Stomach smooth muscle (tissue), 2 donors: ENCODE measurements at regions not wholly inside any gene's neighbourhood (a gene's known extent, or its start where the extent isn't known, plus 50 kb on each side); places are given as distances from the start of the nearest gene placed in this dataset.

ENCODE experiments used
- H3K27ac ChIP-seq: one replicate; pipeline ENCODE4 v1.7.0; 2013; ENCODE audit warnings: mild to moderate bottlenecking, low read length, inconsistent platforms
- H3K27me3 ChIP-seq, 2 donors: one replicate each; pipeline ENCODE4 v1.7.0; 2013; ENCODE audit warnings: low read length in 2 of 2; ENCODE audit not compliant: insufficient read depth in 2 of 2, control insufficient read depth in 1 of 2
- H3K36me3 ChIP-seq, 2 donors: one replicate each; pipeline ENCODE4 v1.7.0; 2013; ENCODE audit warnings: low read length in 2 of 2; ENCODE audit not compliant: control insufficient read depth in 2 of 2, insufficient read depth in 2 of 2
- H3K4me1 ChIP-seq: one replicate; pipeline ENCODE4 v1.7.0; 2013; ENCODE audit warnings: low read length; ENCODE audit not compliant: control insufficient read depth, insufficient read depth
- H3K4me3 ChIP-seq, 2 donors: one replicate each; pipeline ENCODE4 v1.7.0; 2013; ENCODE audit warnings: low read length in 2 of 2
- H3K9ac ChIP-seq, 2 donors: one replicate each; pipeline ENCODE4 v1.7.0; 2013; ENCODE audit warnings: low read length in 2 of 2, mild to moderate bottlenecking in 1 of 2
- H3K9me3 ChIP-seq, 2 donors: one replicate each; pipeline ENCODE4 v1.7.0; 2013; ENCODE audit warnings: low read length in 2 of 2; ENCODE audit not compliant: control insufficient read depth in 2 of 2
- donor health status: healthy.
- donor health status: Pancreatic carcinoma.

- no peaks in the 10 kb centered on the region for H3K4me1 ChIP-seq
- H3K27me3 ChIP-seq = no peaks in the 10 kb centered on the region
- H3K27ac ChIP-seq = no peak overlapping the region
- H3K36me3 ChIP-seq = no peaks in the 10 kb centered on the region
- no peak overlapping the region for H3K9ac ChIP-seq
- H3K9me3 ChIP-seq = no peaks in the 10 kb centered on the region
- H3K4me3 ChIP-seq = no peak overlapping the region
Measured at GRCh38 chr4:32601848-32602247, 1881.7 kb downstream of the PCDH7 start.

DNA sequence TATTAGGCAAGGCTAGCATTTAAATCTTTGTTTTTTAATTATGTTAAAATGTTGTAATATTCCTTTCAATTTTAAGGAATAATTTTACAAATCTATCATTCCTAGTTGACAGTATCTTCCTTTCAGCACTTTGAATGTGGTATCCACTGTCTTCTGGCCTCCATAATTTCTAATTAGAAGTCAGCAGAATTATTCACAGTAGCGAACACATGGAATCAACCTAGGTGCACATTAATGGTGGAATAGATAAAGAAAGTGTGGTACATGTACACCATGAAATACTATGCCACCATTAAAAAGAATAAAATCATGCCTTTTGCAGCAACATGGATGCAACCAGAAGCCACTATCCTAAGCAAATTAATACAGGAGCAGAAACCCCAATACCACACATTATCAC is 1887.8 kb downstream of the PCDH7 start:
- Histone ChIP-seq H3K36me3 (no peaks in the 10 kb centered on the region), H3K4me1 (no peaks in the 10 kb centered on the region), H3K27ac (no peak overlapping the region), H3K27me3 (no peaks in the 10 kb centered on the region), H3K9me3 (peaks cover 0 to 6% of the 10 kb centered on the region in 2 donors), H3K4me3 (no peak overlapping the region), H3K9ac (no peak overlapping the region)

DNA sequence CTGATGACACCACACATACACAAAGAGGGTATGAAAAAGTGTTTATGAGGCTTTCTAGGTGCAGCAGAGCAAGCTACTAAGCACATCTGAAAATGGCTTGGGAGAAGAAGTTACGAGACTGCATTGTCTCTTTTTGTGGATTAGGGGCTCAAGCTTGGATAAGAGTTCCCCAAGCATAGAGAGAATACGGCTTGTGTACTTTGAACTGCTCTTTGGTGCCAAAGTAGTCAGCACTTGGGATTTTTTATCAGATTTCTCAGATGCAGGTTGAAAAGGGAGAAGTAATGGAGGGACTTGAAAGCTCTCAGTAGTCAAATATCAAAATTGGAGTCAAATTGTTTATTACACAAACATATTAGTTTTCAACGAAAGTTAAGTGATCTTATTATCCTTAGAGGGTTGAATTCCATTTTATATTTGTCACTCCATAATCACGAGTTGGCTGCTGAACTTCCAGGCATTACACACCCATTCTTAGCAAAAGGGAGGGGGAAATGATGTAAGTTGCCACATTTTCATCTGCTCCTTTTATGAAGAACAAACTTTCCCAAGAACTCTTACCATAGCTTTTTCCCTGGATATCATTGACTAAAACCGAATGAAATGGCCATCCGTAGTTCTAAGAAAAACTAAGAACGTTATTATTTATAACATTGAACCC is 1904.9 kb downstream of the PCDH7 start:
- no peak overlapping the region for H3K27ac ChIP-seq
- no peak overlapping the region for H3K9ac ChIP-seq
- H3K4me3 ChIP-seq = no peak overlapping the region
- peaks cover 0 to 4% of the 10 kb centered on the region in 2 donors for H3K9me3 ChIP-seq
- H3K27me3 ChIP-seq = no peaks in the 10 kb centered on the region
- H3K4me1 ChIP-seq = no peaks in the 10 kb centered on the region
- no peaks in the 10 kb centered on the region for H3K36me3 ChIP-seq

DNA sequence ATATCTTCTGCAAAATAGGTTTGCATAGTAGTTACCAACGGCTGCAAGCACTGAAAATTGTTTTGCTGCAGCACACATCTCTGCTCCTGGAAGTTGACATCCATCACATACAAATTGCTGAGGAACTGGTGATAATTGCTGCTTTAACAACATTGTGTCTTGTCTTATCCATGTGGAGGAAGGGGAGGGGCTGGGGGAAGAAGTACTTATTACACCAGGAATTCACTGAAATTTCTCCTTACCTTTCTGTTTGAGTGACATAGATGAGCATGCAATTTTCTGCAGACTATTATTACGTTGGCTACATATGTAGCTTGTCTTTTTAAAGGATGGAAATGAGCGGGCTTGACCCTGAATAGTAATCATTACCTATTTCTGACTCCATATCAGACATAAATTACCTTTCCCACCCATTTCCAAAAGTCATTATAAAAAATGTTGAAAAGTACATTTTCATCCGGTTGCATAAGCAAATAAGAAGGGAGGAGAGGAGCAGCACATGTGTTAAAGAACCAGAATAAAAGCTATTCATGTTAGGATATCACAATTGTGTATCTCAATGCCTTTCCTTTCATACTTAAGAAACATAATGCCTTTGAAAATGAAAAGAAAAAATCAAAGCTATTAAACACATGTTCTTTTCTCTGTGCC is 1905.6 kb downstream of the PCDH7 start:
- Histone ChIP-seq H3K36me3 (no peaks in the 10 kb centered on the region), H3K27ac (no peak overlapping the region), H3K4me3 (no peak overlapping the region), H3K9me3 (peaks cover 0 to 4% of the 10 kb centered on the region in 2 donors), H3K4me1 (no peaks in the 10 kb centered on the region), H3K27me3 (no peaks in the 10 kb centered on the region), H3K9ac (no peak overlapping the region)

- Histone ChIP-seq H3K4me1 (no peaks in the 10 kb centered on the region), H3K36me3 (no peaks in the 10 kb centered on the region), H3K9me3 (peaks cover 0 to 4% of the 10 kb centered on the region in 2 donors), H3K27ac (no peak overlapping the region), H3K27me3 (no peaks in the 10 kb centered on the region), H3K9ac (no peak overlapping the region), H3K4me3 (no peak overlapping the region)
Measured at GRCh38 chr4:32631831-32632230, 1911.7 kb downstream of the PCDH7 start.

DNA sequence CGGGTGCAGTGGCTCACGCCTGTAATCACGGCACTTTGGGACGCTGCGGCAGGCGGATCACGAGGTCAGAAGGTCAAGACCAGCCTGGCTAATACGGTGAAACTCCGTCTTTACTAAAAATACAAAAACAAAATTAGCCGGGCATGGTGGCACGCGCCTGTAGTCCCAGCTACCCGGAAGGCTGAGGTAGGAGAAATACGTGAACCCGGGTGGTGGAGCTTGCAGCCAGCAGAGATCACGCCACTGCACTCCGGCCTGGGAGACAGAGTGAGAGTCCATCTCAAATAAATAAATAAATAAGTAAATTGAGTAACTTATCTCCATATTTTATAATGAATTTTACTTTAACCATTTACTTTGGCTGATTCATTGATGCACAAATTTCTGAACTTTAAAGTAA is 1913.3 kb downstream of the PCDH7 start:
- no peak overlapping the region for H3K4me3 ChIP-seq
- no peaks in the 10 kb centered on the region for H3K9me3 ChIP-seq
- no peaks in the 10 kb centered on the region for H3K36me3 ChIP-seq
- H3K9ac ChIP-seq = no peak overlapping the region
- H3K27ac ChIP-seq = no peak overlapping the region
- H3K27me3 ChIP-seq = no peaks in the 10 kb centered on the region
- no peaks in the 10 kb centered on the region for H3K4me1 ChIP-seq

- no peaks in the 10 kb centered on the region for H3K27me3 ChIP-seq
- H3K27ac ChIP-seq = no peak overlapping the region
- no peak overlapping the region for H3K4me3 ChIP-seq
- H3K36me3 ChIP-seq = no peaks in the 10 kb centered on the region
- no peaks in the 10 kb centered on the region for H3K4me1 ChIP-seq
- H3K9me3 ChIP-seq = no peaks in the 10 kb centered on the region
- H3K9ac ChIP-seq = no peak overlapping the region
Measured at GRCh38 chr4:32645653-32646052, 1925.5 kb downstream of the PCDH7 start.

GRCh38 chr4:32658019-32658418 is 1937.8 kb downstream of the PCDH7 start:
- no peaks in the 10 kb centered on the region for H3K36me3 ChIP-seq
- peaks cover 0 to 3% of the 10 kb centered on the region in 2 donors for H3K9me3 ChIP-seq
- no peak overlapping the region for H3K9ac ChIP-seq
- no peak overlapping the region for H3K4me3 ChIP-seq
- no peak overlapping the region for H3K27ac ChIP-seq
- H3K27me3 ChIP-seq = no peaks in the 10 kb centered on the region
- H3K4me1 ChIP-seq = no peaks in the 10 kb centered on the region

DNA sequence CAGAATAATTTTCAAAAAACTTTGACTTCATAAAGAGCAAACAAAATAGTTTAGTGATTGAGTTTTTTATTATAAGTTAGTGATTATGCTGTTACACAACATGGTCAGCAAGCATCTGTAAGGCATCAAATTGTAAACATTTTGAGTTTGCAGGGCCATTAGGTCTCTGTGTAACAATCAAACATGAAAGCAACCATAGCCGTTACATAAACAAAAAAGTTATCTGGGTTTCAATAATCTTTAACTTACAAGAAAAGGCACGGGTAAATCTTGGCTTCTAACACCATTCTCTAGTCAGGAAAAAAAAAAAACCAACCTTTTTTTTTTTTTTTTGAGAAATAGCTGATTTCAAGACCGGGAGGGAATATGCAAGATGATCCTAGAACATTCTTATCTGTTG is 1941.1 kb downstream of the PCDH7 start:
- H3K9me3 ChIP-seq = peaks cover 3 to 4% of the 10 kb centered on the region in 2 donors
- H3K36me3 ChIP-seq = no peaks in the 10 kb centered on the region

GRCh38 chr4:32662803-32663202 is 1942.6 kb downstream of the PCDH7 start:
- H3K27ac ChIP-seq = no peak overlapping the region
- no peaks in the 10 kb centered on the region for H3K36me3 ChIP-seq
- no peak overlapping the region for H3K9ac ChIP-seq
- no peaks in the 10 kb centered on the region for H3K4me1 ChIP-seq
- no peaks in the 10 kb centered on the region for H3K27me3 ChIP-seq
- H3K4me3 ChIP-seq = no peak overlapping the region
- H3K9me3 ChIP-seq = peaks cover 3 to 4% of the 10 kb centered on the region in 2 donors

More for the DNA sequence above, 1941.1 kb downstream of the PCDH7 start:
- H3K4me1 ChIP-seq = no peaks in the 10 kb centered on the region
- no peaks in the 10 kb centered on the region for H3K27me3 ChIP-seq
- H3K27ac ChIP-seq = no peak overlapping the region
- H3K4me3 ChIP-seq = no peak overlapping the region
- no peak overlapping the region for H3K9ac ChIP-seq

DNA sequence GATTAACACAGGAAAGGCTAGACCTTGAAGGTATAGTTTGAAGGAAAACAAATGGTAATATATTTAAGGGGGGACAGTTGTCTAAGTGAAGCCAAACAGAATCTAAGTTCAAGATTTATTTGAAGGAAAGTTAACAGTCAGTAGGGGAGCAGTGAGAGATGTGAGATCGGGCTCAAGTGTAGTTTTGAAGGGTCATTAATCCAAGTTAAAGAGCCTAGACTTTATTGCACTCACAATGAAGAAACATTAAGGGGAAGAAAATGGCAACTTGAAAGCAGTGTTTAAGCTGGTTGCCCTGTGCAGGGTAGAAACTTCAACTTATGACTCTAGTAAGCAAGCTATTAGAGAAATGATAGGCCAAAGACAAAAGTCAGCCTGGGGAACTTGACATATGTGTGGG is 1952.2 kb downstream of the PCDH7 start:
- no peaks in the 10 kb centered on the region for H3K9me3 ChIP-seq
- H3K4me1 ChIP-seq = no peaks in the 10 kb centered on the region
- H3K36me3 ChIP-seq = no peaks in the 10 kb centered on the region
- H3K4me3 ChIP-seq = no peak overlapping the region
- H3K27me3 ChIP-seq = no peaks in the 10 kb centered on the region
- no peak overlapping the region for H3K9ac ChIP-seq
- H3K27ac ChIP-seq = no peak overlapping the region
